ENCODE measurements at regions not wholly inside any gene's neighbourhood (a gene's known extent, or its start where the extent isn't known, plus 50 kb on each side); places are given as distances from the start of the nearest gene placed in this dataset.
"Not testable (repeated sequence)": the region's sequence is repeated elsewhere in the genome, so short reads cannot be mapped to it uniquely, and the experiment has no call there.

- no peak for DNase-seq (ENCODE audit: low read depth in 4 of 4, low spot score in 3 of 4)
Observed at GRCh38 chr5:71817891-71818290, 98.8 kb downstream of the CARTPT start.

GRCh38 chr5:71821029-71821428 is 102.0 kb downstream of the CARTPT start:
- no peak for DNase-seq (ENCODE audit: low read depth in 4 of 4, low spot score in 3 of 4)

- not testable (repeated sequence) for DNase-seq (ENCODE audit: low read depth in 4 of 4, low spot score in 3 of 4)
Observed at GRCh38 chr5:71822065-71822464, 103.0 kb downstream of the CARTPT start.

- no peak for DNase-seq (ENCODE audit: low read depth in 4 of 4, low spot score in 3 of 4)
Observed at GRCh38 chr5:71825992-71826391, 106.9 kb downstream of the CARTPT start.

GRCh38 chr5:71828291-71829040 is 109.4 kb downstream of the CARTPT start:
- DNase-seq (ENCODE audit: low read depth in 4 of 4, low spot score in 3 of 4) = no peak

- no peak for DNase-seq (ENCODE audit: low read depth in 4 of 4, low spot score in 3 of 4)
Observed at GRCh38 chr5:71829206-71829605, 110.1 kb downstream of the CARTPT start.

- peak in 1 of 4 donors; percentile 16 for DNase-seq (ENCODE audit: low read depth in 4 of 4, low spot score in 3 of 4)
Observed at GRCh38 chr5:71830681-71831539, 111.8 kb downstream of the CARTPT start.

GRCh38 chr5:71832812-71833715 is 114.0 kb downstream of the CARTPT start:
- DNase-seq (ENCODE audit: low read depth in 4 of 4, low spot score in 3 of 4) = no peak

- DNase-seq (ENCODE audit: low read depth in 4 of 4, low spot score in 3 of 4) = no peak
Observed at GRCh38 chr5:71834601-71835000, 115.5 kb downstream of the CARTPT start.

GRCh38 chr5:71836084-71836483 is 117.0 kb downstream of the CARTPT start:
- DNase-seq (ENCODE audit: low read depth in 4 of 4, low spot score in 3 of 4) = no peak

- DNase-seq (ENCODE audit: low read depth in 4 of 4, low spot score in 3 of 4) = no peak
Observed at GRCh38 chr5:71836559-71837112, 117.6 kb downstream of the CARTPT start.

GRCh38 chr5:71838286-71838685 is 119.2 kb downstream of the CARTPT start:
- no peak for DNase-seq (ENCODE audit: low read depth in 4 of 4, low spot score in 3 of 4)

GRCh38 chr5:71839096-71839884 is 120.2 kb downstream of the CARTPT start:
- no peak for DNase-seq (ENCODE audit: low read depth in 4 of 4, low spot score in 3 of 4)

- no peak for DNase-seq (ENCODE audit: low read depth in 4 of 4, low spot score in 3 of 4)
Observed at GRCh38 chr5:71841107-71841506, 122.0 kb downstream of the CARTPT start.

GRCh38 chr5:71843111-71843510 is 124.0 kb downstream of the CARTPT start:
- DNase-seq (ENCODE audit: low read depth in 4 of 4, low spot score in 3 of 4) = no peak

- DNase-seq (ENCODE audit: low read depth in 4 of 4, low spot score in 3 of 4) = no peak
Observed at GRCh38 chr5:71844862-71845261, 125.8 kb downstream of the CARTPT start.

- DNase-seq (ENCODE audit: low read depth in 4 of 4, low spot score in 3 of 4) = no peak
Observed at GRCh38 chr5:71859515-71859914, 140.4 kb downstream of the CARTPT start.

- no peak for DNase-seq (ENCODE audit: low read depth in 4 of 4, low spot score in 3 of 4)
Observed at GRCh38 chr5:71860048-71860447, 141.0 kb downstream of the CARTPT start.

- DNase-seq (ENCODE audit: low read depth in 4 of 4, low spot score in 3 of 4) = no peak
Observed at GRCh38 chr5:71861682-71862081, 142.6 kb downstream of the CARTPT start.

GRCh38 chr5:71862087-71862486 is 143.0 kb downstream of the CARTPT start:
- no peak for DNase-seq (ENCODE audit: low read depth in 4 of 4, low spot score in 3 of 4)

Data from right renal pelvis (tissue), 4 donors.